ENCODE measurements at regions not wholly inside any gene's neighbourhood (a gene's known extent, or its start where the extent isn't known, plus 50 kb on each side); places are given as distances from the start of the nearest gene placed in this dataset.

GRCh38 chr12:31783996-31784645 is 55.3 kb upstream of the AMN1 start:
- TF ChIP-seq KDM4A (IDR thresholded peaks at IDR 0.05; ENCODE audit: low read depth, low read length, severe bottlenecking): no peak
- no peak for TF ChIP-seq MAX (IDR thresholded peaks at IDR 0.05)
- TF ChIP-seq GTF2F1 (IDR thresholded peaks at IDR 0.05; ENCODE audit: borderline replicate concordance, low read depth, low read length): no peak

Measured in H1 (cell line).